ENCODE measurements at regions not wholly inside any gene's neighbourhood (a gene's known extent, or its start where the extent isn't known, plus 50 kb on each side); places are given as distances from the start of the nearest gene placed in this dataset.

- TF ChIP-seq CTCF (IDR thresholded peaks at IDR 0.05) (no peak), EZH2 (IDR thresholded peaks at IDR 0.05; ENCODE audit: borderline replicate concordance, insufficient read depth, low read depth, low read length, poor library complexity, severe bottlenecking) (no peak)
These were observed 315.8 kb downstream of the RAB28 start for GRCh38 chr4:13168326-13168725.

Data from B cell (primary cell).